ENCODE measurements at regions not wholly inside any gene's neighbourhood (a gene's known extent, or its start where the extent isn't known, plus 50 kb on each side); places are given as distances from the start of the nearest gene placed in this dataset.

DNA sequence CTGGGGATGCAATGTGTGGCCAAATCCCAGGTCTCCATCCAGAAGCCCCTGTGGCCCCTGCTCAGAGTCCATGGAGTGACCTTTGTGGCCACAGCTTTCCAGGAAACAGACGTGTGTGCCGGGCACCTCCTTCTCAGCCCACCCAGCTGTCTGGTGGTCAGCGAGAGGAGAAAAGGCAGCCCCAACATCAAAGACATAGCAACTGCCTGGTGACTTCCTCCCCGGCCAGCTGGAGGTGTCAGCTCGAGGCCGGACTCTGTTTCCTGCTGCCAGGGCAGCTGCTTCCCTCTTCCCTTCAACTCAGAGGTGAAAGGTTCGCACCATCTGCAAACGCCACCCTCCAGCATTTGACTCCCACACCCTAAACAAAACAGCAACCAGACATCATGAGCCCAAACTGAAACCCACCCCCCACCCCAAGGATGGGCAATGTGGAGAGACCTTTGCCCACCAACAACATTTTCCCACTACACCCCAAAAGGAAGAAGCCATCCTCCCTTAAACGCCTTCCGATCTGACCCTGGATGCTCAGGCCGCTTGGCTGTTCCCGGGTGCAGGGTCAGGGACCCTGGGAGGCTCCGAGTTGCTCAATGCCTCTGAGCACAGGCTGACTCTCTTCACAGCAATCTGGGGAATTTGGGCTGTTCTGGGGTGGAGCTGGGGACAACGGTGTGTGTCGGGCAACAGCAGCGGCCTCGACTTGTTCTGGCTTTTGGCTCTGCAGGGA is 162.3 kb downstream of the PSMG1 start:
- TF ChIP-seq, protein P1, sequence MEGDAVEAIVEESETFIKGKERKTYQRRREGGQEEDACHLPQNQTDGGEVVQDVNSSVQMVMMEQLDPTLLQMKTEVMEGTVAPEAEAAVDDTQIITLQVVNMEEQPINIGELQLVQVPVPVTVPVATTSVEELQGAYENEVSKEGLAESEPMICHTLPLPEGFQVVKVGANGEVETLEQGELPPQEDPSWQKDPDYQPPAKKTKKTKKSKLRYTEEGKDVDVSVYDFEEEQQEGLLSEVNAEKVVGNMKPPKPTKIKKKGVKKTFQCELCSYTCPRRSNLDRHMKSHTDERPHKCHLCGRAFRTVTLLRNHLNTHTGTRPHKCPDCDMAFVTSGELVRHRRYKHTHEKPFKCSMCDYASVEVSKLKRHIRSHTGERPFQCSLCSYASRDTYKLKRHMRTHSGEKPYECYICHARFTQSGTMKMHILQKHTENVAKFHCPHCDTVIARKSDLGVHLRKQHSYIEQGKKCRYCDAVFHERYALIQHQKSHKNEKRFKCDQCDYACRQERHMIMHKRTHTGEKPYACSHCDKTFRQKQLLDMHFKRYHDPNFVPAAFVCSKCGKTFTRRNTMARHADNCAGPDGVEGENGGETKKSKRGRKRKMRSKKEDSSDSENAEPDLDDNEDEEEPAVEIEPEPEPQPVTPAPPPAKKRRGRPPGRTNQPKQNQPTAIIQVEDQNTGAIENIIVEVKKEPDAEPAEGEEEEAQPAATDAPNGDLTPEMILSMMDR (conservative IDR thresholded peaks at IDR 0.05) = no peak
- no peak for TF ChIP-seq EZH2 (IDR thresholded peaks at IDR 0.05; ENCODE audit: low read depth)

Measured in PC-9 (cell line).